H9 (cell line): ENCODE measurements at regions not wholly inside any gene's neighbourhood (a gene's known extent, or its start where the extent isn't known, plus 50 kb on each side); places are given as distances from the start of the nearest gene placed in this dataset.

ENCODE experiments used
- DNase-seq: peaks from one replicate; pipeline ENCODE4 v3.0.0-alpha.2; 2017
- H2AFZ ChIP-seq: one replicate; pipeline ENCODE4 v1.6.1; 2013; ENCODE audit warnings: mild to moderate bottlenecking, low read length, control low read depth, moderate library complexity
- H2AK5ac ChIP-seq: 2 replicates; pipeline ENCODE4 v1.6.1; 2013; ENCODE audit warnings: low read length, control low read depth, mixed read lengths; ENCODE audit not compliant: insufficient read length
- H2BK120ac ChIP-seq: one replicate; pipeline ENCODE4 v1.6.1; 2013; ENCODE audit warnings: low read depth, mild to moderate bottlenecking, low read length, control low read depth, inconsistent platforms; ENCODE audit not compliant: poor library complexity, severe bottlenecking
- H2BK12ac ChIP-seq: 2 replicates; pipeline ENCODE4 v1.6.1; 2013; ENCODE audit warnings: low read length, control low read depth, mixed read lengths, low read depth; ENCODE audit not compliant: insufficient read length
- H2BK15ac ChIP-seq: 2 replicates; pipeline ENCODE4 v1.6.1; 2013; ENCODE audit warnings: low read depth, low read length, control low read depth
- H2BK20ac ChIP-seq: one replicate; pipeline ENCODE4 v1.6.1; 2013; ENCODE audit warnings: low read depth, mild to moderate bottlenecking, low read length, control low read depth, inconsistent platforms; ENCODE audit not compliant: poor library complexity, severe bottlenecking
- H2BK5ac ChIP-seq: 2 replicates; pipeline ENCODE4 v1.6.1; 2013; ENCODE audit warnings: low read length, control low read depth, mixed read lengths; ENCODE audit not compliant: insufficient read length
- H3K14ac ChIP-seq: 2 replicates; pipeline ENCODE4 v1.6.1; 2013; ENCODE audit warnings: low read length, control low read depth; ENCODE audit not compliant: insufficient read depth
- H3K18ac ChIP-seq: 2 replicates; pipeline ENCODE4 v1.6.1; 2013; ENCODE audit warnings: low read depth, mild to moderate bottlenecking, mixed read lengths, low read length, control low read depth; ENCODE audit not compliant: insufficient read length
- H3K23ac ChIP-seq: 2 replicates; pipeline ENCODE4 v1.6.1; 2013; ENCODE audit warnings: low read length, control low read depth, mixed read lengths, low read depth; ENCODE audit not compliant: insufficient read length
- H3K23me2 ChIP-seq: 2 replicates; pipeline ENCODE4 v1.6.1; 2013; ENCODE audit warnings: low read depth, mild to moderate bottlenecking, mixed read lengths, low read length, control low read depth; ENCODE audit not compliant: insufficient read length, poor library complexity, severe bottlenecking
- H3K27ac ChIP-seq: 2 replicates; pipeline ENCODE4 v1.5.1; 2013; ENCODE audit warnings: low read length, control low read depth, mixed read lengths, low read depth; ENCODE audit not compliant: insufficient read length
- H3K27me3 ChIP-seq: 2 replicates; pipeline ENCODE4 v1.6.1; 2013; ENCODE audit warnings: low read length, control low read depth, inconsistent platforms; ENCODE audit not compliant: insufficient read depth
- H3K4ac ChIP-seq: 2 replicates; pipeline ENCODE4 v1.6.1; 2013; ENCODE audit warnings: low read depth, mild to moderate bottlenecking, control low read depth, inconsistent platforms, low read length, moderate library complexity
- H3K4me1 ChIP-seq: 2 replicates; pipeline ENCODE4 v1.6.1; 2013; ENCODE audit warnings: low read length, control low read depth, inconsistent platforms; ENCODE audit not compliant: insufficient read depth
- H3K4me2 ChIP-seq: 2 replicates; pipeline ENCODE4 v1.6.1; 2013; ENCODE audit warnings: low read length, control low read depth, mixed read lengths; ENCODE audit not compliant: insufficient read length, insufficient read depth
- H3K56ac ChIP-seq: 2 replicates; pipeline ENCODE4 v1.6.1; 2013; ENCODE audit warnings: low read depth, mild to moderate bottlenecking, mixed read lengths, low read length, control low read depth; ENCODE audit not compliant: insufficient read length
- H3K79me1 ChIP-seq: 2 replicates; pipeline ENCODE4 v1.6.1; 2013; ENCODE audit warnings: low read depth, mild to moderate bottlenecking, moderate library complexity, low read length, control low read depth, inconsistent platforms; ENCODE audit not compliant: insufficient read depth, poor library complexity, severe bottlenecking
- H3K79me2 ChIP-seq: 2 replicates; pipeline ENCODE4 v1.6.1; 2013; ENCODE audit warnings: low read length, control low read depth, inconsistent platforms; ENCODE audit not compliant: insufficient read depth
- H3K9ac ChIP-seq: 2 replicates; pipeline ENCODE4 v1.6.1; 2013; ENCODE audit warnings: low read length, control low read depth, mixed read lengths; ENCODE audit not compliant: insufficient read length; ENCODE audit errors: extremely low read depth
- H3K9me3 ChIP-seq: one replicate; pipeline ENCODE4 v1.6.1; 2013; ENCODE audit warnings: low read depth, low read length, inconsistent platforms; ENCODE audit not compliant: control insufficient read depth
- H3T11ph ChIP-seq: one replicate; pipeline ENCODE4 v1.6.1; 2013; ENCODE audit warnings: mild to moderate bottlenecking, low read length, control low read depth, inconsistent platforms
- H4K20me1 ChIP-seq: one replicate; pipeline ENCODE4 v1.6.1; 2013; ENCODE audit not compliant: control insufficient read depth, insufficient read length, insufficient read depth
- H4K5ac ChIP-seq: 2 replicates; pipeline ENCODE4 v1.6.1; 2013; ENCODE audit warnings: low read depth, mild to moderate bottlenecking, mixed read lengths, low read length, control low read depth; ENCODE audit not compliant: insufficient read length
- H4K8ac ChIP-seq: replicated peaks from 2 replicates; pipeline ENCODE4 v1.6.1; 2013; ENCODE audit warnings: low read length, control low read depth, mixed read lengths, low read depth; ENCODE audit not compliant: insufficient read length
- H4K91ac ChIP-seq: 2 replicates; pipeline ENCODE4 v1.6.1; 2013; ENCODE audit warnings: low read depth, mild to moderate bottlenecking, moderate library complexity, mixed read lengths, low read length, control low read depth; ENCODE audit not compliant: insufficient read length
- H3K27ac Mint-ChIP-seq, 3 experiments: 2 replicates in 2 of 3; 3 replicates in 1 of 3; pipeline ENCODE4 v1.8.0; 2020 to 2021; ENCODE audit warnings: mixed read lengths in 3 of 3, mild to moderate bottlenecking in 1 of 3, moderate library complexity in 1 of 3
- H3K27me3 Mint-ChIP-seq: 2 replicates; pipeline ENCODE4 v1.8.0; 2021; ENCODE audit warnings: low read depth, mild to moderate bottlenecking, moderate library complexity, mixed read lengths
- H3K36me3 Mint-ChIP-seq, 3 experiments: 2 replicates in 2 of 3; 3 replicates in 1 of 3; pipeline ENCODE4 v1.8.0; 2020 to 2021; ENCODE audit warnings: low read depth in 3 of 3, mixed read lengths in 3 of 3; ENCODE audit not compliant: insufficient read depth in 1 of 3
- H3K4me1 Mint-ChIP-seq, 2 experiments: 2 replicates each; pipeline ENCODE4 v1.8.0; 2020; ENCODE audit warnings: mixed read lengths in 2 of 2
- H3K4me3 Mint-ChIP-seq, 2 experiments: 2 replicates in 1 of 2; 3 replicates in 1 of 2; pipeline ENCODE4 v1.8.0; 2020 to 2021; ENCODE audit warnings: mild to moderate bottlenecking in 2 of 2, mixed read lengths in 2 of 2, moderate library complexity in 1 of 2
- H3K9me3 Mint-ChIP-seq, 2 experiments: 2 replicates in 1 of 2; 3 replicates in 1 of 2; pipeline ENCODE4 v1.8.0; 2020; ENCODE audit warnings: mild to moderate bottlenecking in 2 of 2, mixed read lengths in 2 of 2, moderate library complexity in 1 of 2
- CTCF ChIP-seq: fragments of 200-600 bp; sonication (generic); conservative IDR thresholded peaks from 3 replicates; pipeline ENCODE4 v1.8.0; 2021; ENCODE audit warnings: antibody characterized with exemption, mild to moderate bottlenecking
- whole genome bisulfite sequencing: extraction: QIAGEN DNeasy Blood & Tissue Kit; methylation state at CpG from one replicate; pipeline ENCODE4 v1.1.7; 2013; ENCODE audit warnings: missing lambda C conversion rate, low lambda C conversion rate, mixed read lengths; ENCODE audit not compliant: insufficient read length; ENCODE audit errors: extremely low coverage; 5-methylcytosine and 5-hydroxymethylcytosine counted together

- H2AK5ac ChIP-seq = no peak overlapping the region
- H4K5ac ChIP-seq = no peak overlapping the region
- H3K23ac ChIP-seq = no peak overlapping the region
- WGBS = no CpG with 5 or more reads among the region's 1 CpG
- Mint-ChIP-seq H3K9me3 (peaks cover 6 to 12% of the 10 kb centered on the region in 2 experiments; a peak in 4 of 5 replicates), H3K4me3 (no peak overlapping the region), H3K36me3 (peaks cover 0 to 11% (median 2%) of the 10 kb centered on the region in 3 experiments; a peak in 5 of 7 replicates), H3K27ac (no peak overlapping the region; a peak in 1 of 7 replicates), H3K27me3 (no peaks in the 10 kb centered on the region; the same call in 1 of the 2 replicates), H3K4me1 (peaks cover 0 to 4% of the 10 kb centered on the region in 2 experiments; a peak in 2 of 4 replicates)
- H3K79me2 ChIP-seq = no peaks in the 10 kb centered on the region
- H3K14ac ChIP-seq = no peak overlapping the region
- H3K27me3 ChIP-seq = no peaks in the 10 kb centered on the region; the same call in 1 of the 2 replicates
- H3T11ph ChIP-seq = no peak overlapping the region
- no peaks in the 10 kb centered on the region for H3K23me2 ChIP-seq
- H2AFZ ChIP-seq = no peak overlapping the region
- no peak overlapping the region for H3K4me2 ChIP-seq
- H3K9ac ChIP-seq = no peak overlapping the region
- H2BK20ac ChIP-seq = no peak overlapping the region
- no peaks in the 10 kb centered on the region for H3K9me3 ChIP-seq
- H4K91ac ChIP-seq = no peak overlapping the region
- no peak overlapping the region for H4K8ac ChIP-seq
- no peaks in the 10 kb centered on the region for H3K4me1 ChIP-seq
- H2BK5ac ChIP-seq = no peak overlapping the region
- no peak overlapping the region for H2BK15ac ChIP-seq
- H3K27ac ChIP-seq = no peak overlapping the region
- no peak overlapping the region for H3K56ac ChIP-seq
- DNase-seq = no peak
- no peak overlapping the region for H2BK12ac ChIP-seq
- no peak overlapping the region for H3K4ac ChIP-seq
- no peaks in the 10 kb centered on the region for H4K20me1 ChIP-seq
- H2BK120ac ChIP-seq = no peak overlapping the region
- no peaks in the 10 kb centered on the region for H3K79me1 ChIP-seq
- TF ChIP-seq CTCF = no peak
- H3K18ac ChIP-seq = no peak overlapping the region
These were observed 151.3 kb upstream of the GGTLC1 start for GRCh38 chr20:24139846-24140245.
